ENCODE measurements at regions not wholly inside any gene's neighbourhood (a gene's known extent, or its start where the extent isn't known, plus 50 kb on each side); places are given as distances from the start of the nearest gene placed in this dataset.

DNA sequence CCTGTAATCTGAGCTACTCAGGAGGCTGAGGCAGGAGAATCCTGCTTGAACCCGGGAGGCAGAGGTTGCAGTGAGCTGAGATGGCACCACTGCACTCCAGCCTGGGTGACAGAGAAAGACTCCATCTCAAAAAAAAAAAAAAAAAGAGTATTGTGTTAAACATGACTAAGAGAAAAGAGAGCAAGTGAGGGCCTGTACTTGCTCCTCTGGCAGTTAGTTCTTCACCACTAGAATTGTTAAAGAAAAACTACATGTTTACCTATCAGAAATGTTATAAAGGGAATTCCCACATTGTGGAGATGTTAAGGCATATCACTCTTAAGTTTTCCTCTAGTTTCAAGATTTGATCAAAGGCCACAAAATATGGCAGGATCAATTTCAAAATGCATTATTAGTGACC is 75.4 kb upstream of the LRATD1 start:
- no peak for DNase-seq

DNA sequence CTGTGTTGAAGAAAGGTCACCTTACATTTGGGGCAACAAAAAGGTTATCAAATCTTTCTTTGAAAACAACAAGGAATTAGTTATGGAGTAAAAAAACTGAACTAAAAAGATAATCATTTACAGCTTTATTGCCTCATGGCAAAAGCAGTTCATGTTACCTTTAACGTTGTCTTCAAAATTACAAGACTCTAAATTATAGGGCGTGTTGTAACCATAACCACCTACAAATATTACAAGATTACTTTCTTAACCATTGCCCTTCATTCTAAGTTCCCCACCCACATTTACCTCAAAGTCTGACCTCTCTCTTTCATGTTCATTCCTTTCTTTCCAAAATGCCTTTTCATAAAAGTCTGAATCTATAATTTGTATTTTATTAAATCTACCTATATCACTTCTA is 74.6 kb upstream of the LRATD1 start:
- no peak for DNase-seq

DNA sequence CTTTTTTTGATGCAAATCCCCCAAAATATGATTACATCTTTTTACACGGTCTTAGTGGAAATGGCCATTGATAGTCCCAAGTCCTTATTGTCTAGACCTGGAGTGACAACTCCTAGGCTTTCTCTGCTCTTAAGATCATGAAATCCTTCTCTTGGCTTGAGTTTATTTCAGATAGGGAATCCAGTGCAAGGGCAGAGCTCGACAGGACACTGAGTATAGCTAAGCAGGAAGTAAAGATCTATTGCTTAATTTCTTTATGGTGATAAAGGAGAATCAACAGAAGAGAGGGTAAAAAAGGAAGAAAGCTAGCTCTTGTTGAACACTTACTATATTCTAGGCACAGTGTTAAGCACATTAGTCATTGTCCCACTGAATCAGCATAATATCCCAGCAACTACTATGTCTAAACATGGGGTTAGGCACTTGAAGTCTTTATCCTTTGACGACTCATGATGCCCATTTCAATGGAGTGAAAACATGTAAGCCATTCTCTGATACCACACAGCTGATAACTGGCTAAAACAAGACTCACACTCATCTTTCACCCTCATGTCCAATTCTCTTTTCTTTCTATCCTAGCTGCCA is 74.1 kb upstream of the LRATD1 start:
- DNase-seq = no peak

DNA sequence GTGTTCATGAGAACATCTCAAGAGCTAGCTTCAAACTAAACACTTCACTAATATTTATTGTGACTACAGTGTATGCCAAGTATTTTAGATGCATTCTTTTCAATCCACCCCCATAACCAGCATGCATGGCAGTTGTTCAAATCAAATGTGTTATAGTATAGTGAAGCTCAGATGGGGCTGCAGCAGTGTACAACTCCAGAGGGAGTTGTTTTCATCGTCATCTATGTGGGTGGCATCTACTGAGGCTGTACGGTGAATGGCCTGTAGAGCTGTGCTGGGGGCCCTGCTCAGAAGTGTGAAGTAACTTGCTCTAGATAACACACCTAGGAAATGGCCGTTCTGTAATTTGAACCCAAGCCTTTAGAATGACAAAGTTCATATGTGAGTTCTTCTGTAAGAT is 71.8 kb upstream of the LRATD1 start:
- DNase-seq = no peak

DNA sequence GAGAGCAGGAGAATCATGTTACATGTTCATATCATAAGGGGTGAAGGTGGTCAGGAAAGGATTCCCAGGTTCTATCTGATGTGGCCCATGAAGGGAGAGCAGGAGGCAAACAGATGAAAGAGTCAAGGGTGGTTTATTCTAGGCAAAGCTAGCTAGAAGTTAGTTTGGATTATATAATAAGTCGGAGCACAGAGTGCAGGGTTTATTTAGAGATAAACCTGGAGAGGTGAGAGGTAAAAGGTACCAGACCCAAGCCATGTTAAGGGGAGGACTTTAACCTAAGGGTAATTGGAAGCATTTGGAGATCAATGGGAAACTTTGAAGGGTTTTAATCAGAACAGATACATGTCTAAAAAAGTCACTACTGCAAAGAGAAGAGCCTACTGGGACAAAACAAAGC is 69.2 kb upstream of the LRATD1 start:
- no peak for DNase-seq

DNA sequence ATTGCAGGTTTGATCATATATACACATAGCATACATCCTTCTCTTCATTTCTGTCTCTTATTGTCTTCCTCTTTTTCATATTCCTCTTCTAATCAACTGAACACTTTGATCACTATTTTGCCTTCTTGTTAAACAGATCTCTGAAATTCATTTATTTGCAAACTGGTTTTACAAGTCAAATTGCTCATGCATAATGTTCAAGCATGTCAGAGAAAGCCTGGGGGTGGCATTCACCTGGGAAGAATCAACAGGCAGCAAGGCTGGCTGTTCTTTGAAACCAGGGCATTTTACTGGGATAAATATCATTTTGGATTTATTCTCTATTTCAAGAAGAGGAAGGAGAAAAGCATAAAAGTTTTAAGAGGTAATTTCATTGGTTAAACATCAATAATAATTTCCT is 66.9 kb upstream of the LRATD1 start:
- no peak for DNase-seq

DNA sequence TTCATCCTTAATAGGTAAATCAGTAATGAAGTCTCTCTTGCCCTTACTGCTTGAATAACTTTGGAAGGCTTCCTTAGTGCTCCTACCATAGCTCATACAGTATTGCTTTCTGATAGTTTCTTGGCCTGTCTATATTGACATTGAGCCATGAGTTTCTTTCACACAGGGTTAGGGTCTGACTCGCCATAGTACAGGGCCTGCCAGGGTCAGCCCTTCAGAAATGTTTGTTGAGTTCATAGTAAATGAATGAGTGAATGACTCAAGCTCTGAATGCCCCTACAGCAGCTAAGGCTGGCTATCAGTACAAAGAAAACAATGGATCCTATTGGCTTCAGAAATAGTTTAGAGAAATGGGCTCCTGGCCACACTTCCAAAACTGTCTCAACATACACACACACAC is 65.0 kb upstream of the LRATD1 start:
- no peak for DNase-seq

DNA sequence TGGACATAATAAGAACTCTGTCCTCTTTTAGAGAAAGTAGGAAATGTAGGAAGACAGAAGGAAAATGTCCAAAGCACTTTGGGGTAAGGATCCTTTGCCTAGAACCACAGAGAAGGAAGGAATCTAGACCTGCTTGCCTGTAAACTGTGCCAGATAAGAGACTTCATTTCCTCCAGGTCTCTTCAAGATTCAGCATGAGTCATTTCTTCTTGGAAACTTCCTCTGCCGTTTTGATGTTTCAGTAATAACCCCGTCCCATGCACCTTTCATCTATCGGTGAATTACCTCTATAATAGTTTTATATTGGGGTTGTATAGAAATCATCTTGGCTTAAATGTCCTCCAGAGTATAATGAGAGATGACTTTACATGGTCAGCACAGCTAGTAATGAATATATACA is 63.2 kb upstream of the LRATD1 start:
- DNase-seq = no peak

DNA sequence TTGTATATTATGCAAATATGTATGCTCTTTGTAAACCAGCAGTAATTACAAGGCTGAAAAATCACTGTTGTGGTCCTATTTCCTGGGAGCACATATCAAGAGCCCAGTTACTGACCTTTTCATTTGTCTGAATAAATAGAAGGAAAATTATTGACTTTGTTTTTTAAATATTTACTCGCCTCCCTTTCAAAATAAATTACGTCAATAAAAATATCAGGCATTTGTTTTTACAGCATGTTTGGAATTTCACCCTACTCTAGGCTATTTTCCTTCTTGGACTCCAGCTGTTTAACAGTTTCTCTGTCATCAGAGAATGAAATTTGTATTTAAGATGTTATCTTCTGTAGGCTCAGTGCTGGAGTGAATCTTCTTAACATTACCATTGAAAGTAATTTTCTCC is 59.9 kb upstream of the LRATD1 start:
- no peak for DNase-seq

DNA sequence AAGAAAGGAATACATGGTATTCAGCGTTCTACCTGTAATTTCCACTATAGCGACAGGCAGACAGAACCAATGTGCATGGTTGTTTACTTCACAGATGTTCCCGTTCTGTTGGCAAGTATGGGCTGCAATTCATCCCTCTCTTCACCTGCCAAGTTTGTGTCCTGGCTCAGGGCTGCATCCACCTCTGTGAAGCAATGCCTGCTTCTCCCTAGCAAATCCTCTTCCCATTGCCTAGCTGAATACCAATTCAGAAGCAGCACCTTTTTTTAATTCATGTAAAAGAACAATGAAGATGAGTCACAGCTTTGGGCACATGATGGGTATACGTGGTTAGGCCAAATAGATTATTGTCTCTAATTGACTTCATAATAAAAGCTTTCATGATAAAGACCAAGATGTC is 54.7 kb upstream of the LRATD1 start:
- no peak for DNase-seq

All from activated CD8-positive, alpha-beta memory T cell treated with anti-CD3 and anti-CD28 coated beads, Interleukin-2, amount 50 U/mL, for 48 hours (primary cell).